Upper lobe of left lung (tissue), 4 donors: ENCODE measurements at regions not wholly inside any gene's neighbourhood (a gene's known extent, or its start where the extent isn't known, plus 50 kb on each side); places are given as distances from the start of the nearest gene placed in this dataset.
"Not testable (repeated sequence)": the region's sequence is repeated elsewhere in the genome, so short reads cannot be mapped to it uniquely, and the experiment has no call there.

ENCODE experiments used
- CTCF ChIP-seq, 6 experiments: fragments of 450-650 bp in 4 of 6; fragments of 200-600 bp in 2 of 6; sonication (generic) in 2 of 6; IDR thresholded peaks; one replicate each; pipeline ENCODE4 v1.5.1; 2016 to 2019; ENCODE audit warnings: antibody characterized with exemption in 6 of 6
- POLR2A ChIP-seq, 4 donors: fragments of 450-650 bp; IDR thresholded peaks; one replicate each; pipeline ENCODE4 v1.5.1; 2016 to 2017; ENCODE audit warnings: antibody characterized with exemption in 4 of 4, mild to moderate bottlenecking in 2 of 4

DNA sequence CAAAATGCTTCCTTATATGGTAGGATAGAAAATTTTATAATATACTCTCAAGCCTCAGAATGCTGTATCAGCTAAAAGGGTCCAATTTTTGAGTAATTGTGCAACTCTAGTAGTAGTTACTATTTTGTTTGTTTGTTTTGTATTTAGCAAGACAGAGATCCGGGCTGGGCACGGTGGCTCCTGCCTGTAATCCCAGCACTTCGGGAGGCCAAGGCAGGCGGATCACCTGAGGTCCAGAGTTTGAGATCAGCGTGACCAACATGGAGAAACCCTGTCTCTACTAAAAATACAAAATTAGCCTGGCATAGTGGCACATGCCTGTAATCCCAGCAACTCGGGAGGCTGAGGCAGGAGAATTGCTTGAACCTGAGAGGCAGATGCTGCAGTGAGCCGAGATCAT is 216.8 kb upstream of the CT83 start:
- not testable (repeated sequence) for TF ChIP-seq CTCF, POLR2A (IDR thresholded peaks at IDR 0.05)
